ENCODE measurements at regions not wholly inside any gene's neighbourhood (a gene's known extent, or its start where the extent isn't known, plus 50 kb on each side); places are given as distances from the start of the nearest gene placed in this dataset.
"Not testable (repeated sequence)": the region's sequence is repeated elsewhere in the genome, so short reads cannot be mapped to it uniquely, and the experiment has no call there.

DNA sequence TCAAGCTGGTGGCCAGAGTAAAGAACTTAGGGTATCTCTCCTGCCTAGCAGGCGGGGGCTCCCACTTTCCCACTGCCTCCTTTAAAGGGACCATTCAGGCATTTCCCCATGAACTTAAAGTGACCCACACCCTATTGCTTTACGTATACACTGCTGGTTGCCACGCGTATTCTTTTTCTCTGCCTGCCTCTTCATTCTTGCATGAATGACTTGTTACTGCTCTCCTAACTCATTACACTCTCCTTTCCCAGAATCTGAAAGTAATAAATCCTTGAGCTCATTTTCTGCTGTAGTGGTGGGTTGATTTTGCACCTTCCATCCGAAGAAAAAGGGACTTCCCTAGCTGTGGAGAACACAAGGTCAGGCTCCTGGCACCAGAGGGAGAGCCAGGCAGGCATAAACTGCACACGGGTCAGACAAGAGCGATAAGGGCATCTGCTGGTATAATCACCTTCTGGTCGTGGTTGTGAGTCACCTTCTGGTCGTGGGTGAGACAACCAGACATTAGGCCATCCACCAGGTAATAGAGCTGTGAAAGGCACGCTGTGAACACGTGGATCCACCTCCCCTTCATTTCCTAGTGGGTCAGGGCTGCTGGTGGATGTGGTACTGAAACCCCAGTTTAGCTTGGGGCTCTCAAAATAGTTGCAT is 950.3 kb downstream of the SOCS6 start:
- H3K36me3 Mint-ChIP-seq (ENCODE audit: low read depth) = no peaks in the 10 kb centered on the region
- DNase-seq = no peak
- no peak overlapping the region for H3K27ac Mint-ChIP-seq
- ChIA-PET POLR2A (no interaction called here), CTCF (no interaction called here)
- no peaks in the 10 kb centered on the region for H3K27me3 Mint-ChIP-seq
- H3K9me3 Mint-ChIP-seq = no peaks in the 10 kb centered on the region
- no peaks in the 10 kb centered on the region for H3K4me1 Mint-ChIP-seq
- H3K4me3 Mint-ChIP-seq = no peak overlapping the region

DNA sequence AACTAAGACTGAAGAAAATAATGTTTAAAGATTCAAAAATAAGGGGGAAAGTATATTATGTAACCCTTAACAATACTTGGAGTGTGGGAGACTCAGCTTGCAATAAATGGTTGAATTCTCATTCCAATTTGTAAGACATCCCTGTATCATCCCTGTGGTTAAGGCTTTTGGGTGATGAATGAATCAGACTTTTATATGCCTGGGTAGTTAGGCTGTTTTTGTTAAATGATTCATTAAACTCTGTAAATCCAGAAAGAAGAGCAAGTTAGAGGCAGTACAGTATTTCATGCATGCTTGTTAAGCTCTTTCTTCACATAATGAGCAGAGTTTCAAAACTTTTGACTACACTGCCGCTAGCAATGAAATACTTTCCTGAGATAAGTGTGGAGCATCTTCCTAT is 948.8 kb downstream of the SOCS6 start:
- Mint-ChIP-seq H3K27ac (no peak overlapping the region), H3K27me3 (no peaks in the 10 kb centered on the region), H3K9me3 (no peaks in the 10 kb centered on the region), H3K36me3 (ENCODE audit: low read depth) (no peaks in the 10 kb centered on the region), H3K4me1 (no peaks in the 10 kb centered on the region), H3K4me3 (no peak overlapping the region)
- CTCF ChIA-PET = no interaction called here
- POLR2A ChIA-PET = no interaction called here
- DNase-seq = no peak

DNA sequence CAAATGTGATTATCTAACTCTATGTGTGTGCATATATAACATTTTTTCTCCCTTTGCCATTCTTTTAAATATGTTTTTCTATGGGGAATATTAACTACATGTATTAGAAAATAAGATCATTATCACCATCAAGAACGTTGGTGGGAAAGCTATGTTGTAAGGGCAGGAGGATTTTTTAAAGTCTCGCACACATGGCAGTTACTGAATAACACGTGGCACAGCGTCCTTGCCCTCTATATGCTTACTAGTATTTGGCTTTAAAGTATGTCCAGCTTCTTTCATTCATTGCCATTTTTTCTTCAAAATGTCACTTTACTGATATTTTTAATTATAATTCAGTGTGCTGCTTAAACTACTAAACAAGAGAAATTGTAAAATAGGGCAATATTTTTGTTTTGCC is 944.3 kb downstream of the SOCS6 start:
- no peak overlapping the region for H3K4me3 Mint-ChIP-seq
- no peak overlapping the region for H3K27ac Mint-ChIP-seq
- H3K9me3 Mint-ChIP-seq = no peaks in the 10 kb centered on the region
- no peaks in the 10 kb centered on the region for H3K27me3 Mint-ChIP-seq
- H3K4me1 Mint-ChIP-seq = no peaks in the 10 kb centered on the region
- POLR2A ChIA-PET = no interaction called here
- no peak for DNase-seq
- CTCF ChIA-PET = no interaction called here
- H3K36me3 Mint-ChIP-seq (ENCODE audit: low read depth) = no peaks in the 10 kb centered on the region

DNA sequence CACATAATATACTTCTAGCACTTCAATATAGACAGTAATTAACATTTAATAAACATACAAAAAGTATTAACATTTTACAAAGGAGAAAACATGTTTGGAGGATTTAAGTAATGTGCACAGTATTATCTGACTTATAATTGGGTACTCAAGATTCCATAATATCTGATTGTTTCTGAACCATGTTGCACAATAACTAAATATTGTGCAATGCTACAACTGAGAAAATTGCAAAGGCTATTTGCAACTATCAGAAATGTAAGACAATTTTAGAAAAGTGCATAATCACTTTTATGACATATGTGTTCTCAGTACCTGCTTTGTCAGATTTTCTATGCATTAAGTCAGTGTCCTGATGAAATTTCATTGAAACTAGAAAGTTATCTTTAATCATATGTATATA is 934.6 kb downstream of the SOCS6 start:
- no peak overlapping the region for H3K27ac Mint-ChIP-seq
- H3K27me3 Mint-ChIP-seq = no peaks in the 10 kb centered on the region
- ChIA-PET POLR2A (no interaction called here), CTCF (no interaction called here)
- H3K36me3 Mint-ChIP-seq (ENCODE audit: low read depth) = no peaks in the 10 kb centered on the region
- H3K4me3 Mint-ChIP-seq = no peak overlapping the region
- peaks cover 7% of the 10 kb centered on the region for H3K9me3 Mint-ChIP-seq
- H3K4me1 Mint-ChIP-seq = no peaks in the 10 kb centered on the region
- no peak for DNase-seq

DNA sequence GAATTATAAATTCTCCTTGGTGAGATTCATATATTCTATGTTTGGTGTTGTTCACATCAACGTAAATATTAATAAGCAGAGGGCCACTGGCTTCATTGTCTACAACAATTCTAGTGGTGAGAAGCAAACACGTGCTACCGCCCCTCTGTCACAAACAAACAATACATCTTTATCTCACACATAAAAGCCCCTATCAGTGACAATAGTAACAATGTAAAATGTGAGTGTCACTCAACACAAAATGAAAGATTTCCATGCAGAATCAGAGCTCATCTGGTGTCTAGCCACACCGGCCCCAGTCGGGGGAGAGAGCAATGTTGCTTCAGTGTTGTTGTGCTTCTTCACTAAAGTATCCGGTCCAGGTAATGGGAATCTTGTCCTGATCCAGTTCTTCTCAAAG is 932.6 kb downstream of the SOCS6 start:
- H3K4me1 Mint-ChIP-seq = no peaks in the 10 kb centered on the region
- H3K9me3 Mint-ChIP-seq = peaks cover 5% of the 10 kb centered on the region
- POLR2A ChIA-PET = no interaction called here
- CTCF ChIA-PET = no interaction called here
- H3K4me3 Mint-ChIP-seq = no peak overlapping the region
- H3K27me3 Mint-ChIP-seq = no peaks in the 10 kb centered on the region
- no peak for DNase-seq
- H3K27ac Mint-ChIP-seq = no peak overlapping the region
- no peaks in the 10 kb centered on the region for H3K36me3 Mint-ChIP-seq (ENCODE audit: low read depth)

DNA sequence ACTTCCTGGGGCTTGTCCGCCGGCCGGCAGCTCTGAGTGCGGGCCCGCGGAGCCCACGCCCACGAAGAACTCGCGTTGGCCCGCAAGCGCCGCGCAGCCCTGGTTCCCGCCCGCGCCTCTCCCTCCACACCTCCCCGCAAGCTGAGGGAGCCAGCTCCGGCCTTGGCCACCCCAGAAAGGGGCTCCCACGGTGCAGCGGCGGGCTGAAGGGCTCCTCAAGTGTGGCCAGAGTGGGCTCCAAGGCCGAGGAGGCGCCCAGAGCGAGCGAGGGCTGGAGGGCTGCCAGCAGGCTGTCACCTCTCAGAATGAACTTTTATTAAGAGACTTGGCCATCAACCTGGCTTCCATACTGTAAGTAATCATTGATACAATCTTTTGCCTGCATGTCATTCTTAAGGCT is 923.9 kb downstream of the SOCS6 start:
- H3K9me3 Mint-ChIP-seq; H3K4me1 Mint-ChIP-seq; H3K27me3 Mint-ChIP-seq; POLR2A ChIA-PET; H3K27ac Mint-ChIP-seq; DNase-seq; H3K36me3 Mint-ChIP-seq (ENCODE audit: low read depth); CTCF ChIA-PET; H3K4me3 Mint-ChIP-seq: not testable (repeated sequence)

DNA sequence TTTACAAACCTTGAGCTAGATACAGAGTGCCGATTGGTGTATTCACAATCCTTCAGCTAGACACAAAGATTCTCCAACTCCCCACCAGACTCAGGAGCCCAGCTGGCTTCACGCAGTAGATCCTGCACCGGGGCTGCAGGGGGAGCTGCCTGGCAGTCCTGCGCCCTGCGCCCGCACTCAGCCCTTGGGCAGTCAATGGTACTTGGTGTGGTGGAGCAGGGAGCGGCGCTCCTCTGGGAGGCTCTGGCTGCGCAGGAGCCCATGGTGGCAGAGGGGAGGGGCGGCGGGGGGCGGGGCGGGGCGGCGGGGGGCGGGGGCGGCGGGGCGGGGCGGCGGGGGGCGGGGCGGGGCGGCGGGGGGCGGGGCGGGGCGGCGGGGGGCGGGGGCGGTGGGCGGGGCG is 923.4 kb downstream of the SOCS6 start:
- DNase-seq = no peak
- no peak overlapping the region for H3K27ac Mint-ChIP-seq
- ChIA-PET POLR2A (no interaction called here), CTCF (no interaction called here)
- no peak overlapping the region for H3K4me3 Mint-ChIP-seq
- H3K9me3 Mint-ChIP-seq = peaks cover 7% of the 10 kb centered on the region
- H3K27me3 Mint-ChIP-seq = no peaks in the 10 kb centered on the region
- H3K36me3 Mint-ChIP-seq (ENCODE audit: low read depth) = no peaks in the 10 kb centered on the region
- H3K4me1 Mint-ChIP-seq = no peaks in the 10 kb centered on the region

DNA sequence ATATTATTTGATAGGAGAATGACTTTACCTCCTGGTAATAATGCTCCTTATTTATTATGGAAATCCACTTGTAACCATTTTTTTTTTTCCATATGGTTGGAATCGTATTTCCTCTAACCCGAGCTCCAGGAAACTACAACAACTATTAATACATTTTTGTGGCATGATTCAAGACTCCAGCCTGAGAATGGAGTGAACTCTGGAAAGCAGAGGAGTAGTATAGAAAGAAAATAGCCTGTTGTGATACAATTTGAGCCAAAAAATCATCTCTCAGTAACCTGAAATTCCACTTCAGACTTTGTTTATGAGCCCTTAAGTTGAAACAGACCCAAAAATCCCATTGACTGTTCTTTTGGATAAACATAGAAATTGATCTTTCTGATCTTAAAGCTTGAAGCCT is 921.1 kb downstream of the SOCS6 start:
- POLR2A ChIA-PET = no interaction called here
- no peaks in the 10 kb centered on the region for H3K36me3 Mint-ChIP-seq (ENCODE audit: low read depth)
- CTCF ChIA-PET = no interaction called here

DNA sequence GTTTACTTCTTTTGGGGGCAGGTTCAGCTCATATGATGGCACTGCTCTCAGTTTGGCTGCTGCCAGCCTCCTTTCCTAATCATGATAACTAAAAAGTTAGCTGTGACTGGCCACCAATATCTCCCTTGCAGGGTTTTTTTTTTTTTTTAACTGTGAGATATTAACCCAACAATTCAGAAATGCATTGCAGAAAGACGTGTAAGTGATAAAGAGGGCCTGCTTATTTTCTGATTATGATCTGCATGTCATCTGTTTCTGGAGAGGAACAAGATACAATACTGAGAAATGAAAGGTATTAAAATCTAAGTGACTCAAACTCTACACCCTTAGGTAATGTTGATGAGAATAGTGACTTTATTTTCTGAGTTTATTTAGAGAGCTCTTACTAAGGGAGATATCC is 905.6 kb downstream of the SOCS6 start:
- Mint-ChIP-seq H3K4me1 (no peaks in the 10 kb centered on the region), H3K36me3 (ENCODE audit: low read depth) (no peaks in the 10 kb centered on the region), H3K27ac (no peak overlapping the region), H3K9me3 (no peaks in the 10 kb centered on the region), H3K27me3 (no peaks in the 10 kb centered on the region), H3K4me3 (no peak overlapping the region)
- ChIA-PET POLR2A (no interaction called here), CTCF (interaction anchor here (1.0 kb wide), 1 partner anchor 595 kb away, joined by 4 read pairs; no protein-coding TSS in a partner anchor)
- no peak for DNase-seq

More for the DNA sequence above, 921.1 kb downstream of the SOCS6 start:
- Mint-ChIP-seq H3K4me1 (no peaks in the 10 kb centered on the region), H3K27me3 (no peaks in the 10 kb centered on the region), H3K9me3 (peaks cover 7% of the 10 kb centered on the region), H3K4me3 (no peak overlapping the region), H3K27ac (no peak overlapping the region)
- no peak for DNase-seq

DNA sequence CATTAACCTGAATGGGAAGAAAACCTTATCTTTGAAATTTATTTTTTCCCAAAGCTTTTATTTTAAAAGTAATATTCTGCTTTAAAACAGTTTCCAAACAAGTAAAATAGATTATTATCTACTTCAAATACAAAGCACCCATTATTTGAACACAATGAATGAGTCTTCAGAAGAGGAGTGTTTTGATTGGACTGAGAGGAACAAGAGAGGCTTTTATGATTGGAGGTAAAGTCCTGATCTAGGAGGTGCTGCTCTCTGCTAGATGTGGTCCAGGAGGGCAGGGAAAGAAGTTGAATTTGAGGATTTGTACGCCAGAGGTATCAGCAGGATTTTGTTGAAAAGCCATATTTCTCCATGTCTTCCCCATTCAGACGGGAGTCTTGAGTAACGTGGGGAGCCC is 900.7 kb downstream of the SOCS6 start:
- H3K4me3 Mint-ChIP-seq = no peak overlapping the region
- ChIA-PET POLR2A (no interaction called here), CTCF (no interaction called here)
- H3K9me3 Mint-ChIP-seq = no peaks in the 10 kb centered on the region
- H3K27ac Mint-ChIP-seq = no peak overlapping the region
- DNase-seq = no peak
- no peaks in the 10 kb centered on the region for H3K4me1 Mint-ChIP-seq
- H3K27me3 Mint-ChIP-seq = no peaks in the 10 kb centered on the region
- H3K36me3 Mint-ChIP-seq (ENCODE audit: low read depth) = no peaks in the 10 kb centered on the region

DNA sequence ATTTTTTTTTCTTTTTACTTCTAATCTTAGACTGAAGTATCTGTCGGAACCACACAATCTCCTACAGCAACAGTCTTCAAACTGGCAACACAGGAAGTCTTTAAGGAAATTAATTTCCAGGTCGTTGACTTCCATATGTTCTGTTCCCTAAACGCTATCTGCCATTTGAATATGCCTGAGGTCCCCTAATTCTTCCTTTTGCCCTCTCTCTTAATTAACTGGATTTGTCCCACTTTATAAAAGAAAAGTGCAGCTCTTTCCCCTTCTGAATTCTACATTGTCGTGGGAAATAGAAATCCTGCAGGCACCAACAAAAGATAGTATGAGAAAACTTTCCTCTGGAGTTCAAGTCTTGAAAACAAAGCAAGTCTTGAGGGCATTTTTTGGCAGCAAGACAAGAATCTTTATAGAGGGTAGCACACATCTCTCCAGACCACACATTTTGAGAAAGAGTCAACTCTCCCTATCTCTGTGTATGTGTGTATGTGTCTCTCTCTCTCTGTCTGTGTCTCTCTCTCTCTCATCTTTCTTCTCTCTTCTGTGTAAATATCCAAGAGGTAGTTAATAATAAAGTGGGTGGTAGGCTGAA is 879.8 kb downstream of the SOCS6 start:
- H3K27me3 Mint-ChIP-seq = no peaks in the 10 kb centered on the region
- CTCF ChIA-PET = no interaction called here
- no peak for DNase-seq

DNA sequence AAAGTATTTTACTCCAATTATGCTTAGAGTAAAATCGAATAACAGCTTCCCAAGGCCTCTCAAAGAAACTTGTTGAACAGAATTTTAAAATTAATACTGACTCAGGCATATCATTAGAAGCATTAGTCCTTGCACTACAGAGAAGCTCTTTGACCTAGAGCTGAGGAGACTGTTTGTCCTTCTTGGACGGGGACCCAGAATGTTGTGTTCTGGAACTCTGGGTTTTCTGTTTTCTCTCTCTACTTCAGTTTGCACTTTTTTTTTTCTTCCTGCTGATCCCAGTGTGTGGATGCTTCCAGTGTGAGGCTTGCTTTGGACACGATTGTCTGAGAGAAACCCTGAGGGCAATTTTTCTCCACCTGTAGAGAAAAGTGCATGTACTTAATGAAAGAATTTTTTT is 847.6 kb downstream of the SOCS6 start:
- no peak for DNase-seq
- ChIA-PET POLR2A (no interaction called here), CTCF (no interaction called here)
- H3K36me3 Mint-ChIP-seq (ENCODE audit: low read depth) = no peaks in the 10 kb centered on the region
- H3K4me3 Mint-ChIP-seq = no peak overlapping the region
- no peaks in the 10 kb centered on the region for H3K4me1 Mint-ChIP-seq
- no peak overlapping the region for H3K27ac Mint-ChIP-seq
- peaks cover 5% of the 10 kb centered on the region for H3K9me3 Mint-ChIP-seq
- no peaks in the 10 kb centered on the region for H3K27me3 Mint-ChIP-seq

More for the DNA sequence above, 879.8 kb downstream of the SOCS6 start:
- peaks cover 6% of the 10 kb centered on the region for H3K9me3 Mint-ChIP-seq
- H3K4me3 Mint-ChIP-seq = no peak overlapping the region
- H3K4me1 Mint-ChIP-seq = no peaks in the 10 kb centered on the region
- no peaks in the 10 kb centered on the region for H3K36me3 Mint-ChIP-seq (ENCODE audit: low read depth)
- POLR2A ChIA-PET = no interaction called here
- H3K27ac Mint-ChIP-seq = no peak overlapping the region

DNA sequence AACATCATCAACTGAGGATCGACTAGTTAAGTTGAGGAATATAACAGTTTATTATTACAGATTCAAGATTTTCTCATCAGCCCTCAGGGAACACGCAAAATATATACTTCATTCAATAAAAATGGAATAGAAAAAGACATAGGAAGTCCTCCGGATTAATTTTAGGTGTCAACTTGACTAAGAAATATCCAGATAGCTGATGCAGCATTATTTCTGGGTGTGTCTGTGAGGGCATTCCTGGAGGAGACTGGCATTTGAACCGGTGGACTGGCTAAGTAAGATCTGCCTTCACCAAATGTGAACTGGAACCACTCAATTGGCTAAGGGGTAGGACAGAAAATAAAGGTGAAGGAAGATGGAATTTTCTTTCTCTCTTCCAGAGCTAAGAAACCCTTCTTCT is 845.3 kb downstream of the SOCS6 start:
- CTCF ChIA-PET = no interaction called here
- DNase-seq = no peak
- H3K27me3 Mint-ChIP-seq = no peaks in the 10 kb centered on the region
- peaks cover 13% of the 10 kb centered on the region for H3K9me3 Mint-ChIP-seq
- no peak overlapping the region for H3K27ac Mint-ChIP-seq
- H3K4me1 Mint-ChIP-seq = no peaks in the 10 kb centered on the region
- POLR2A ChIA-PET = no interaction called here
- H3K4me3 Mint-ChIP-seq = no peak overlapping the region
- H3K36me3 Mint-ChIP-seq (ENCODE audit: low read depth) = no peaks in the 10 kb centered on the region

DNA sequence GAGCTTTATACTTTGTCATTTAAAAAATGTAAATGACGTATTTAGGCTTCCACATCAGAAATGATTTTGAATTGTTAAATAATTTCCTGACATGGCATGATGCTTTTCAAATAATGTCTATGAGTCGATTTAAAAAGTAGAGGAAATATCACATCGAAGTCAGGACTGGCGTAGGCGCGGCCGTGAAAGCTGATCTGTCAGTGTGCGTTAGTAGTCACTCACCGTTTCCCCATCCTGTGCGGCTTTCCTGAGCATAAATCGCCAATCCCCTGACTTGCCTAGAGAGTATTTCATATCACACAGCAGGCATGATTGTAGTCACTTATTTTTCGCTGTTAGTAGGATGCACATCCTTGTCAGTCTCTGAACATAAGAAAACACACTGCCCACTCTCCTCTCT is 843.1 kb downstream of the SOCS6 start:
- POLR2A ChIA-PET = no interaction called here
- peaks cover 13% of the 10 kb centered on the region for H3K9me3 Mint-ChIP-seq
- H3K27ac Mint-ChIP-seq = no peak overlapping the region
- H3K4me3 Mint-ChIP-seq = no peak overlapping the region
- H3K36me3 Mint-ChIP-seq (ENCODE audit: low read depth) = no peaks in the 10 kb centered on the region
- CTCF ChIA-PET = no interaction called here
- DNase-seq = no peak
- no peaks in the 10 kb centered on the region for H3K4me1 Mint-ChIP-seq
- H3K27me3 Mint-ChIP-seq = no peaks in the 10 kb centered on the region
